Activated naive CD4-positive, alpha-beta T cell treated with Interleukin-2 at 50 U/mL for 16 hours (primary cell): ENCODE measurements at regions not wholly inside any gene's neighbourhood (a gene's known extent, or its start where the extent isn't known, plus 50 kb on each side); places are given as distances from the start of the nearest gene placed in this dataset.
"Not testable (repeated sequence)": the region's sequence is repeated elsewhere in the genome, so short reads cannot be mapped to it uniquely, and the experiment has no call there.

Experiments used
- DNase-seq: peaks from one replicate; pipeline ENCODE4 v3.0.0-alpha.2; 2020

DNA sequence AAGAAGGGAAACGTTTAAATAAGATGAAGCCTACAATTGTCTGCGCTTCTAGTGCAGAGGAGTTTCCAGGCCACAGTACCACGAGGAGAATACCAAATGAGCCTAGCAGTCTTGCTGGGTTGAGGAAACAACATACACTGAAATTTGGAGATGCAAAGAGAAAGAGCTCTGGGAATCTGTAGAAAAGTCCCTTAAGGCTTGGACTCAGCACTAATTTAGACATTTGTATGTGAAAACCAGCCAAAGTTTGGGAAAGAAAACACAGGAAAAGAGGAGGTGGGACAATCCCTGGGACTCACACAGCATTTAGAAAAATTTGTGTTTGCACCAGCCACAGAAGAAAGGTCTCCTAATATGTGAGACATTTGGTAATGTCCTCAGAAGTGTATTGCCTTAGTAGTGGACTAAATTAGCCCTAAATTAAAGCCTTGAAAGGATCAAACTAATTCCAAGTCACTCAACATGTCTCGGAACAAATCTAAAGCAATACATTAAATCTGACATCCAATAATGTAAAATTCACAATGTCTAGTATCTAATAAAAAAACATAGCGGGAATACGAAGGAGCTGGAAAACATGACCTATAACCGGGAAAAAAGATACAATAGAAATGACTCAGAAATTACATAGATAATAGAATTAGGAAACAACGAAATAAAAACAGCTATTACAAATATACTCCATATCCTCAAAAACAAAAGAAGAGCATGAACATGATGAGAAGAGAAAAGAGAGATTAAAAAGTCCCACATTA, 187.1 kb upstream of the NAMPT start:
- no peak for DNase-seq

DNA sequence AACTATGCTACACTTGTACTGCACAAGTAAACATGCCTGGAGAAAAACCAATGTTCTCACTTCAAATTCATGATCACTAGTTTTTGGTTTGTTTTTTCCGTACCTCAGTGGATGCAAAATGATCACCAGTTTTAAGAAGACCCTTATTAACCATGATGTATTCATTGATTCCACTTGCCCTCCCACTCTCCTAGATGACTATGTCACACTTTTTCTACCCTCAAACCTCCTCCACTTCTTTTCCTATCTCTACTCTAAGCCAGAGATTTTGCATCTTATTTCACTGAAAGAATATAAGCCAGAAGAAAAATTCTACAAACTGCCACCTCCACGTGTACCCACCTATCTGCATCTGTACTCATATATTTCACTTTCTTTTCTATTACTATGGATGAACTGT, 186.2 kb upstream of the NAMPT start:
- DNase-seq = no peak

- DNase-seq = no peak
Observed at GRCh38 chr7:106466867-106467266, 182.1 kb upstream of the NAMPT start.

DNA sequence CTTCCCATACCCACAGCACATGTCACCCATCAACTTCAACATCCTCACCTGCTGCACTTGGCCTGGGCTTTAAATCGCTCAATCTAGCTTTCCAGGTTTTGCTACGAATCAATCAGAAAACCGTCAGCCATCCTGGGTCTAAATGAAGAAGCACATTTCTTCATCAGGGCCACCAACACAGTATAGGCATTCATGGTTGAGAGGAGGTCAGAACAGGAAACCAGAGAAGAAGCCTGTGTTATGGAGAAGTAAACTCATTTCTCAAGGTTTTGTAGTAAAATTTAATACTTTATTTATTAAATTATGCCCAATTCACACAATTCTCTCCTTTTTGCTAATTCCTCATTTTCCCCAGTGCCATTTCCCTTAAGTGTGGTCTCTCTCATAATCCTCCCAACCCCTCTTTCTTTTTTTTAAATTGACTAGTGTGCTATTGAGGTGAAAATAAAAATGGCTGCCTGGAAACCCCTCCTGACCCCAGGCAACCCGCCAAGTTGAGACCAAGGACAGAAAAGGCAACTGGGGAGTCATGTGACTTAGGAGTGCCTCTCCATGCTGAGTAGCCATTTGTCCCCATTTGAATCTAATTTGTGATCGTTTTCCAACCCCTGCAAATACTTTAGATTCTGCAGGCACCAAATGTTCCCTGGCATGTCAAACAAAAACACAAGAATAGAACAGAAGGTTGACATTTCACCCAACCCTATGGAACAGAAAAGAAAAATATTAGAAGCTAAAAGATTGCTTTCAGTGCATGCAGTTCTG, 181.1 kb upstream of the NAMPT start:
- DNase-seq = no peak

- no peak for DNase-seq
Observed at GRCh38 chr7:106464651-106465050, 179.9 kb upstream of the NAMPT start.

DNA sequence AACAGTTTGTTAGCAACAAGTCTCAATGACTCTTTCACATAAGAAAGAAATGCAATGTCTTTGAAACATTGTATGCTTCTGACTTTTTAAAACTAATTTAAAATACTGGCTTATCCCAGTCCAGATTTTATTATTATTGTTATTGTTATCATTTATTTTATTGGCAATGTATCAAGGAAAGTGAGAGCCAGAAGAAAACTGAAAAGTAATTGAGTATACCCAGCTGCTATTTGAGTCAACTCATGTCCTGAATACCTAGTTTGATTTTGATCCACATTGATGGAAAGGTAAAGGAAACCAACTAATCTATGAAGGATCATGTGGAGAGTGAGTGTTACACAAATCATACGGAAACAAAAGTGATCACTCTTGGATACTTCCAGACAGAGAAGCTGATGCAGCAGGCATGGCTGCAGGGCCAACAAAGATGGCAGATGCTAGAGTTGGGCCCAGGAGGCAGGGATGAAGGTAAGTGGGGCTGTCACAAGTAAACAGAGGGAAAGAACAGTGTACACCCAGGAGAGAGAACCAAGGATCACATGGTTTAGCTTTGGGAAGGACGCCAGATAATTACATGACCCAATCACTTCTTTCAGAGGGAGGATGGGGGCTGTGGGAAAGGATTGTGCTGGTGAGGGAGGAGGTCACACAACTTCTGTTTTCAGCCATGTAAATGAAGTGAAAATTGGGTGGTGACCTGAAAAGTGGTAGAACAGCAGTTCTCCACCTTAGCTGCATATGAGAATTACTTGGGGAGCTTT, 179.2 kb upstream of the NAMPT start:
- no peak for DNase-seq

- DNase-seq = no peak
Observed at GRCh38 chr7:106462914-106463482, 178.2 kb upstream of the NAMPT start.

GRCh38 chr7:106462365-106462859, 177.6 kb upstream of the NAMPT start:
- DNase-seq = no peak

DNA sequence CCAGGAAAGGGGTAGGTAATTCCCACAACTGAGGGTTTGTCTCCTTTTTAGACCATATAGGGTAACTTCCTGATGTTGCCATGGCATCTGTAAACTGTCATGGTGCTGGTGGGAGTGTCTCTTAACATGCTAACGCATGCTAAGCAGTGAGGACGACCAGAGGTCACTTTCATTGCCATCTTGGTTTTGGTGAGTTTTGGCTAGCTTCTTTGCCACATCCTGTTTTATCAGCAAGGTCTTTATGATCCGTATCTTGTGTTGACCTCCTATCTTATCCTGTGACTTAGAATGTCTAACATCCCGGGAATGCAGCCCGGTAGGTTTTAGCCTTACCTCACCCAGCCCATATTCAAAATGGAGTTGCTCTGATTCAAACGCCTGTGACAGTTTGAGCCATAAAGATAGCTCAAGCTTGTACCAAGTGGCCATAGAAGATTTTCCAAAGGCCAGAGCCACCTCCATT, 176.0 kb upstream of the NAMPT start:
- DNase-seq = no peak

DNA sequence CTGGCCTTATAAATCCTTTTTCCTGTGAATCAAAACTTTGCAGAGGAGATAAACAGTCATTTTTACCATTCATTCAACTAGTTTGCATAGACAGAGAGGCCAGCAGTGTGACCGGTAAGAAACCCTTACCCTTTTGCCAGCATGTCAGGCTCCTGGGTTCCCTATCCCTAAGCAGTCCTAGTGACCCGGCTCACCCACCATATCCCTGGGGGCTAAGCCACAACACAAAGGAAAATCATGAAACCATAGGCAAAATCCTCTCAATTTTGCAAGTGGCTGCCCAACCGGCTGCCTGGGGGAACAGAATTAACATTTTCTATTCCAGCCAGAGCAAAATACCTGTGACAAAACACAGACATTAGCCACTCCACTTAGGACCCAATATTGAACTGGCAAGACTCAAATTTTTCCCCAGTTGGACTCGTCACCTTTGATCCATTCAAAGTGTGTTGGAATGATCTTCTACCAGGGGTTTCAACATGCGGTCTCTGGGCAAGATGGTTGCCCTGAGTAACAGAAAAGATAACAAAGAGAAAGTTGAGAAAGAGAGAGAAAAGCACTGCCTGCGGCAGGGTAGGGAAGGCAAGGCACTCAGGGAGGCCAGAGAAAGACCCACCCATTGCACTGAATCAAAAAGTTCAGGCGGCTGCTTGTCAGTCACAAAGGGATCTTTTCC, 174.8 kb upstream of the NAMPT start:
- no peak for DNase-seq

DNA sequence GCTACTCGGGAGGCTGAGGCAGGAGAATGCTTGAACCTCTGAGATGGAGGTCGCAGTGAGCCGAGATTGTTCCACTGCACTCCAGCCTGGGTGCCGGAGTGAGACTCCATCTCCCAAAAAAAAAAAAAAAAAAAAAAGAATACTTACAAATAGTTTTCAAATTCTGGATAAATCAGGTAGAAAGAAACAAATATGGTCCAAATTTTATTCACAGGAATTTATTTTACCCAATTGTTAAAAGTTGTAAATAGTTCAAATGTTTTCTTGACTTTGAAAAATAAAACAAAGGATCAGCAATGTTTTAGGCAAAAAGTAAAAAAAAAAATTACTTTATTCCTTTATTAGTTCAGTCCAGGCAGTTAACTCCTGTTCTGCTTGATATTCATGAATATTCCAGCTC, 172.9 kb upstream of the NAMPT start:
- no peak for DNase-seq

DNA sequence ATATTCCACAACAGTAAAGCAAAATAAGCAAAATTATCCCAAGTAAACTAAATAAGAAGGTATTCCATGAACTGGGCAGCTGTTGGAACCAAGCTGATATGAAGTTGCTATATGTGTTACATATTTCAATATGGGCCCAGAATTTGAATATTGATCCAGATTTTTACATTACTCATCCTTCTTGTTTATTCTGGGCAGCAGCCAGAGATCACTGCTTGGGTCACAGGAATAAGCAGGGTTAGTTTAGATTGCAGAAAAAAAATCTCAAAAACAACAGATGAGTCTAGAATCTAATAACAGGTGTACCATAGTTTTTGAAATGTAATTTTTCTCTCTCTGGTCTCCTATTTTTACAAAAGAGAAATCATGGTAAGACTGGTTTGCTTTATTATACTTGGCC, 171.5 kb upstream of the NAMPT start:
- DNase-seq = no peak

GRCh38 chr7:106452031-106452851, 167.5 kb upstream of the NAMPT start:
- no peak for DNase-seq

DNA sequence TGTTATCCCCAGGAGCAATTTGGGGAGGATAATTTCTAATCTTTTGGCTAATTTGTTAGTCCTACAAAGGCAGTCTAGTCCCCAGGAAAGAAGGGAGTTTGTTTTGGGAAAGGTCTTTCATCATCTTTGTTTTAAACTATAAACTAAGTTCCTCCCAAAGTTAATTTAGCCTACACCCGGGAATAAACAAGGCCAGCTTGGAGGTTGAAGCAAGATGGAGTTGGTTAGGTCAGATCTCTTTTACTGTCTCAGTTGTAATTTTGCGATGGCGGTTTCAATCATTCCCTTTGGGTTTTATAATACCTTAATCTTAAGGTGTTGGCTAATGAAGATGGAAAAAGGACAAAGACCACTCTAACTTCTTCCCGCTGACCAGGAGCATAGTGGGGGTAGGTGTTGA, 166.4 kb upstream of the NAMPT start:
- no peak for DNase-seq

- DNase-seq = no peak
Observed at GRCh38 chr7:106450716-106451115, 165.9 kb upstream of the NAMPT start.

DNA sequence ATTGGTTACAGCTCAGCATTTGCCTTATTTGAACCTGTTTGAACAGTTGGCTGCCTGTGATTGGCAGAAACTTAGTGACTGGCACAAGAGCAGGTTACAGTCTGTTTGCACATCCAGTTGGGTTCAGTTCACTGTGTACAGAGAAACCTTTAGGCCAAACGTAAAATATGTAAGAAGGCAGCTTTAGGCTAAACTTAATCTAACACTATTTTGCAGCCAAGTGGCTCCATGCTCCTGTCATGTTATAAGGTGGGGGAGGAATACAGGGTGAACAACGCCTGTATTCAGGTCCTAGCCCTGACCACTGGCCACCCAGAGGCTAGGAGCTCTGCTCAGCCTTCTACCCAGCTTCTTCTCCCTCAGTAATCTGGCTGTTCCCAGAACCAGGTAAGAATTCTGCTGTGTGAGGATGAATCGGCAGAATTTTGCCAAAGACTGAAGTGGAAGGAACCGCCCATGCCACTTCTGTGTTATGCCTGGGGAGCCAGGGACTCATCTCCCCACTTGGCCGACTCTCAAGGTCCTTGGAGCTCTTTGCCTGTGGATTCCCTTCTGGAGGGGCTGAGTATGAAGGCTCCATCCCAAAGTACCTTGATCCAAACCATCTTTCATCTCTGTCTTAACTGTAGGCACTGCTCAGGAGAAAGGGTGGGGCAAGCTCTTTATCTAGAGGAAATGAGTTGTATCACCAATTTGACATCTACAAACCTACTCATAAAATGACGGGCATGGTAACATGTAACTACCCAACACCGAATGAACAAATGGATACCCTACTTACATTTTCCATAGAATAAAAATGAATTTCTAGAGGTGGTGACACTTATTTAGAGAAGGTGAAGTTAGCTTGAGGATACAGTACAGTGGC, 164.4 kb upstream of the NAMPT start:
- no peak for DNase-seq

DNA sequence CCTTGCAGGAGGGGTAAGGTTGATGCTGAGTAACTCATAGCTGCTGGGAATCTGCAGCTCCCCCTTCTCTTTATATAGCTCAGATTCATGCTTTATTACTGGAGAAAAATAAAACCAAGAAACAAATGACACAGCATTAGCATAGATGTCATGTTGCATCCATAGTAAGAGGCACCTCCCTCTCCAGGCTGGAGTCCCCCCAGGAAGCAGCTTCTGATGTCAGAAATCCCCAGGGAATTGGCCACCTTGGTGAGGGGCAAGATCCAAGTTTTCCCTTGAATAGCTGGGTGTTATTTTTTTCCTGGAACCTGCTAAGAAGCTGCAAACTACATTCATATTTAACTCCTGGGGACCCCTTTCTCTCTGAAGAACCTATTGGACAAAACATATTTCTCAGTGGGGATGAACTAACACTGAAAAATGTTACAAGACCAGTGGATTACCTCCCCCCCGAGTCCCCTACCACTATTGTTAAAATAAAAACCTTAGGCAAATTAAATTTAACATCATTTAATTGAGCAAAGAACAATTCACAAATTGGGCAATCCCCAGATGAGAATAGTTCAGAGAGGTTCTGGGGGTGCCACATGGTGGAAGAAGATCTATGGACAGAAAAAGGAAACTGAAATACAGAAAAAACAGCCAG, 163.7 kb upstream of the NAMPT start:
- no peak for DNase-seq

GRCh38 chr7:106447318-106447847, 162.6 kb upstream of the NAMPT start:
- DNase-seq = no peak

GRCh38 chr7:106445366-106445765, 160.6 kb upstream of the NAMPT start:
- not testable (repeated sequence) for DNase-seq
